GM23338 (cell line): ENCODE measurements at regions not wholly inside any gene's neighbourhood (a gene's known extent, or its start where the extent isn't known, plus 50 kb on each side); places are given as distances from the start of the nearest gene placed in this dataset.

Experiments used
- ATAC-seq: fragments of 200-7000 bp; cut with Tn5 transposase; 3 replicates; pipeline ENCODE4 v1.9.1; 2020
- DNase-seq: peaks from one replicate; pipeline ENCODE4 v3.0.0-alpha.2; 2015; ENCODE audit warnings: low spot score
- H2AFZ ChIP-seq: fragments of 200-600 bp; sonication (generic); 2 replicates; pipeline ENCODE4 v1.8.0; 2016; ENCODE audit warnings: antibody characterized with exemption, mild to moderate bottlenecking, moderate library complexity
- H3F3A ChIP-seq: fragments of 200-600 bp; sonication (generic); replicated peaks from 2 replicates; pipeline ENCODE4 v1.8.0; 2017; ENCODE audit warnings: antibody characterized with exemption, mixed run types, low read depth
- H3K27ac ChIP-seq: fragments of 200-600 bp; sonication (generic); 2 replicates; pipeline ENCODE4 v1.6.1; 2016; ENCODE audit warnings: low read depth
- H3K27me3 ChIP-seq: fragments of 200-600 bp; sonication (generic); 2 replicates; pipeline ENCODE4 v1.8.0; 2016; ENCODE audit warnings: mild to moderate bottlenecking, mixed run types, moderate library complexity; ENCODE audit not compliant: insufficient read depth
- H3K36me3 ChIP-seq: fragments of 200-600 bp; sonication (generic); 2 replicates; pipeline ENCODE4 v1.8.0; 2016; ENCODE audit warnings: mild to moderate bottlenecking; ENCODE audit not compliant: insufficient read depth
- H3K4me1 ChIP-seq: fragments of 200-600 bp; sonication (generic); 2 replicates; pipeline ENCODE4 v1.8.0; 2016; ENCODE audit warnings: mild to moderate bottlenecking, moderate library complexity; ENCODE audit not compliant: insufficient read depth
- H3K4me2 ChIP-seq: fragments of 200-600 bp; sonication (generic); 2 replicates; pipeline ENCODE4 v1.7.1; 2017; ENCODE audit warnings: mixed run types
- H3K4me3 ChIP-seq: fragments of 200-600 bp; sonication (generic); 2 replicates; pipeline ENCODE4 v1.6.1; 2016; ENCODE audit warnings: mixed run types
- H3K79me2 ChIP-seq: fragments of 200-600 bp; sonication (generic); replicated peaks from 2 replicates; pipeline ENCODE4 v1.8.0; 2017; ENCODE audit warnings: mild to moderate bottlenecking; ENCODE audit not compliant: insufficient read depth
- H3K9me2 ChIP-seq: fragments of 200-600 bp; sonication (generic); 2 replicates; pipeline ENCODE4 v1.8.0; 2017; ENCODE audit not compliant: insufficient read depth
- H4K20me1 ChIP-seq: fragments of 200-600 bp; sonication (generic); replicated peaks from 2 replicates; pipeline ENCODE4 v1.8.0; 2017; ENCODE audit warnings: mild to moderate bottlenecking; ENCODE audit not compliant: insufficient read depth
- H3K27ac Mint-ChIP-seq: 2 replicates; pipeline ENCODE4 v1.8.0; 2020; ENCODE audit warnings: inconsistent platforms, mild to moderate bottlenecking, moderate library complexity, mixed read lengths
- H3K27me3 Mint-ChIP-seq: 3 replicates; pipeline ENCODE4 v1.8.0; 2022; ENCODE audit warnings: low read depth, mild to moderate bottlenecking, moderate library complexity, mixed read lengths, inconsistent platforms; ENCODE audit not compliant: insufficient read depth, poor library complexity
- H3K36me3 Mint-ChIP-seq: 3 replicates; pipeline ENCODE4 v1.8.0; 2021; ENCODE audit warnings: low read depth, mild to moderate bottlenecking, inconsistent platforms, moderate library complexity, mixed read lengths
- H3K4me1 Mint-ChIP-seq: 3 replicates; pipeline ENCODE4 v1.8.0; 2020; ENCODE audit warnings: mild to moderate bottlenecking, inconsistent platforms, mixed read lengths
- H3K4me3 Mint-ChIP-seq: 3 replicates; pipeline ENCODE4 v1.8.0; 2021; ENCODE audit warnings: moderate library complexity, mild to moderate bottlenecking, inconsistent platforms, mixed read lengths
- H3K9me3 Mint-ChIP-seq: 3 replicates; pipeline ENCODE4 v1.8.0; 2020; ENCODE audit warnings: moderate library complexity, mild to moderate bottlenecking, inconsistent platforms, mixed read lengths
- CREB1 ChIP-seq: fragments of 250-450 bp; sonication (Bioruptor Pico); IDR thresholded peaks from 2 replicates; pipeline ENCODE4 v1.5.0; 2020; ENCODE audit warnings: low read depth, mild to moderate bottlenecking, moderate library complexity
- ETS1 ChIP-seq: IDR thresholded peaks from 2 replicates; pipeline ENCODE4 v1.6.1; 2016; ENCODE audit warnings: antibody characterized with exemption
- EZH2 ChIP-seq: fragments of 200-600 bp; sonication (generic); IDR thresholded peaks from one replicate; pipeline ENCODE4 v1.8.0; 2017; ENCODE audit warnings: antibody characterized with exemption, mild to moderate bottlenecking, low read depth; ENCODE audit not compliant: unreplicated experiment
- EZH2phosphoT487 ChIP-seq: fragments of 200-600 bp; sonication (generic); IDR thresholded peaks from one replicate; pipeline ENCODE4 v1.8.1; 2018; ENCODE audit warnings: antibody characterized with exemption; ENCODE audit not compliant: unreplicated experiment
- JUNB ChIP-seq: IDR thresholded peaks from one replicate; pipeline ENCODE4 v1.6.1; 2016; ENCODE audit warnings: antibody characterized with exemption; ENCODE audit not compliant: unreplicated experiment
- NANOG ChIP-seq: IDR thresholded peaks from 2 replicates; pipeline ENCODE4 v1.6.1; 2016; ENCODE audit warnings: antibody characterized with exemption, borderline replicate concordance
- POLR2AphosphoS5 ChIP-seq: IDR thresholded peaks from 2 replicates; pipeline ENCODE4 v1.6.1; 2016; ENCODE audit warnings: antibody characterized with exemption, low read depth
- REST ChIP-seq: IDR thresholded peaks from one replicate; pipeline ENCODE4 v1.6.1; 2018; ENCODE audit warnings: antibody characterized with exemption; ENCODE audit not compliant: unreplicated experiment
- STAT1 ChIP-seq: IDR thresholded peaks from one replicate; pipeline ENCODE4 v1.6.1; 2016; ENCODE audit warnings: antibody characterized with exemption; ENCODE audit not compliant: unreplicated experiment
- ZNF114 ChIP-seq: fragments of 250-450 bp; sonication (Bioruptor Pico); IDR thresholded peaks from 2 replicates; pipeline ENCODE4 v1.5.0; 2020; ENCODE audit warnings: mild to moderate bottlenecking, moderate library complexity
- ZNF331 ChIP-seq: fragments of 250-450 bp; sonication (Bioruptor Pico); IDR thresholded peaks from 2 replicates; pipeline ENCODE4 v1.5.0; 2020; ENCODE audit warnings: low read depth, mild to moderate bottlenecking, moderate library complexity
- TF ChIP-seq, protein P1 (sequence below): fragments of 250-450 bp; sonication (Bioruptor Pico); IDR thresholded peaks from 2 replicates; pipeline ENCODE4 v1.5.0; 2020; ENCODE audit warnings: mild to moderate bottlenecking, moderate library complexity
- TF ChIP-seq, protein P2 (sequence below), 2 experiments: fragments of 200-600 bp in 1 of 2; sonication (generic) in 1 of 2; conservative IDR thresholded peaks; 2 replicates each; pipeline versions ENCODE4 v1.5.1 to v1.6.1; 2016 to 2017; ENCODE audit warnings: antibody characterized with exemption in 2 of 2, low read depth in 2 of 2, mild to moderate bottlenecking in 2 of 2, moderate library complexity in 1 of 2

DNA sequence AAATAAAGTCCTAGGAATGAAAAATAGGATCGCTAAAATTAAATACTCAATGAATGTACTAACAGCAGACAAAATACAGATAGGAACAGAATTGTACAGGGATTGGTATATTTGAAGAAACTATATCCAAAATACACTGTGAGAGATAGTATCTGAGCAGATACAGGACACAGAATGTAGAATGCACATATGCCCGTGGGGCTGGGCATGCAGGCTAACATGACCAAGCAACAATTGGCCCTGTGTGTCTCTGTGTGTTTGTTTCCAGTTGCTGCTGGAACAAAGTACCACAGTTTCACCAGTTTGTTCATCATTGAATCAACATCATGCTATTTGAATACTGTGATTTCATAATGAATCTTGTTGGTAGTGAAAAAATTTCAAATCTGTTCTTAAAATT lies 127.6 kb downstream of the PMAIP1 start:
- H3K4me2 ChIP-seq = no peak overlapping the region
- H2AFZ ChIP-seq = no peak overlapping the region
- Mint-ChIP-seq H3K27me3 (no peaks in the 10 kb centered on the region), H3K9me3 (no peaks in the 10 kb centered on the region), H3K4me3 (no peak overlapping the region), H3K27ac (no peak overlapping the region), H3K4me1 (no peaks in the 10 kb centered on the region), H3K36me3 (no peaks in the 10 kb centered on the region)
- no peaks in the 10 kb centered on the region for H4K20me1 ChIP-seq
- no peak for ATAC-seq
- TF ChIP-seq CREB1 (CRISPR knock-in tag) = no peak
- TF ChIP-seq ZNF114 (CRISPR knock-in tag) = no peak
- no peak for TF ChIP-seq REST
- no peak for TF ChIP-seq EZH2phosphoT487
- TF ChIP-seq NANOG = no peak
- TF ChIP-seq ZNF331 (CRISPR knock-in tag) = no peak
- TF ChIP-seq EZH2 = no peak
- TF ChIP-seq STAT1 = no peak
- no peak for TF ChIP-seq ETS1
- TF ChIP-seq, protein P1, sequence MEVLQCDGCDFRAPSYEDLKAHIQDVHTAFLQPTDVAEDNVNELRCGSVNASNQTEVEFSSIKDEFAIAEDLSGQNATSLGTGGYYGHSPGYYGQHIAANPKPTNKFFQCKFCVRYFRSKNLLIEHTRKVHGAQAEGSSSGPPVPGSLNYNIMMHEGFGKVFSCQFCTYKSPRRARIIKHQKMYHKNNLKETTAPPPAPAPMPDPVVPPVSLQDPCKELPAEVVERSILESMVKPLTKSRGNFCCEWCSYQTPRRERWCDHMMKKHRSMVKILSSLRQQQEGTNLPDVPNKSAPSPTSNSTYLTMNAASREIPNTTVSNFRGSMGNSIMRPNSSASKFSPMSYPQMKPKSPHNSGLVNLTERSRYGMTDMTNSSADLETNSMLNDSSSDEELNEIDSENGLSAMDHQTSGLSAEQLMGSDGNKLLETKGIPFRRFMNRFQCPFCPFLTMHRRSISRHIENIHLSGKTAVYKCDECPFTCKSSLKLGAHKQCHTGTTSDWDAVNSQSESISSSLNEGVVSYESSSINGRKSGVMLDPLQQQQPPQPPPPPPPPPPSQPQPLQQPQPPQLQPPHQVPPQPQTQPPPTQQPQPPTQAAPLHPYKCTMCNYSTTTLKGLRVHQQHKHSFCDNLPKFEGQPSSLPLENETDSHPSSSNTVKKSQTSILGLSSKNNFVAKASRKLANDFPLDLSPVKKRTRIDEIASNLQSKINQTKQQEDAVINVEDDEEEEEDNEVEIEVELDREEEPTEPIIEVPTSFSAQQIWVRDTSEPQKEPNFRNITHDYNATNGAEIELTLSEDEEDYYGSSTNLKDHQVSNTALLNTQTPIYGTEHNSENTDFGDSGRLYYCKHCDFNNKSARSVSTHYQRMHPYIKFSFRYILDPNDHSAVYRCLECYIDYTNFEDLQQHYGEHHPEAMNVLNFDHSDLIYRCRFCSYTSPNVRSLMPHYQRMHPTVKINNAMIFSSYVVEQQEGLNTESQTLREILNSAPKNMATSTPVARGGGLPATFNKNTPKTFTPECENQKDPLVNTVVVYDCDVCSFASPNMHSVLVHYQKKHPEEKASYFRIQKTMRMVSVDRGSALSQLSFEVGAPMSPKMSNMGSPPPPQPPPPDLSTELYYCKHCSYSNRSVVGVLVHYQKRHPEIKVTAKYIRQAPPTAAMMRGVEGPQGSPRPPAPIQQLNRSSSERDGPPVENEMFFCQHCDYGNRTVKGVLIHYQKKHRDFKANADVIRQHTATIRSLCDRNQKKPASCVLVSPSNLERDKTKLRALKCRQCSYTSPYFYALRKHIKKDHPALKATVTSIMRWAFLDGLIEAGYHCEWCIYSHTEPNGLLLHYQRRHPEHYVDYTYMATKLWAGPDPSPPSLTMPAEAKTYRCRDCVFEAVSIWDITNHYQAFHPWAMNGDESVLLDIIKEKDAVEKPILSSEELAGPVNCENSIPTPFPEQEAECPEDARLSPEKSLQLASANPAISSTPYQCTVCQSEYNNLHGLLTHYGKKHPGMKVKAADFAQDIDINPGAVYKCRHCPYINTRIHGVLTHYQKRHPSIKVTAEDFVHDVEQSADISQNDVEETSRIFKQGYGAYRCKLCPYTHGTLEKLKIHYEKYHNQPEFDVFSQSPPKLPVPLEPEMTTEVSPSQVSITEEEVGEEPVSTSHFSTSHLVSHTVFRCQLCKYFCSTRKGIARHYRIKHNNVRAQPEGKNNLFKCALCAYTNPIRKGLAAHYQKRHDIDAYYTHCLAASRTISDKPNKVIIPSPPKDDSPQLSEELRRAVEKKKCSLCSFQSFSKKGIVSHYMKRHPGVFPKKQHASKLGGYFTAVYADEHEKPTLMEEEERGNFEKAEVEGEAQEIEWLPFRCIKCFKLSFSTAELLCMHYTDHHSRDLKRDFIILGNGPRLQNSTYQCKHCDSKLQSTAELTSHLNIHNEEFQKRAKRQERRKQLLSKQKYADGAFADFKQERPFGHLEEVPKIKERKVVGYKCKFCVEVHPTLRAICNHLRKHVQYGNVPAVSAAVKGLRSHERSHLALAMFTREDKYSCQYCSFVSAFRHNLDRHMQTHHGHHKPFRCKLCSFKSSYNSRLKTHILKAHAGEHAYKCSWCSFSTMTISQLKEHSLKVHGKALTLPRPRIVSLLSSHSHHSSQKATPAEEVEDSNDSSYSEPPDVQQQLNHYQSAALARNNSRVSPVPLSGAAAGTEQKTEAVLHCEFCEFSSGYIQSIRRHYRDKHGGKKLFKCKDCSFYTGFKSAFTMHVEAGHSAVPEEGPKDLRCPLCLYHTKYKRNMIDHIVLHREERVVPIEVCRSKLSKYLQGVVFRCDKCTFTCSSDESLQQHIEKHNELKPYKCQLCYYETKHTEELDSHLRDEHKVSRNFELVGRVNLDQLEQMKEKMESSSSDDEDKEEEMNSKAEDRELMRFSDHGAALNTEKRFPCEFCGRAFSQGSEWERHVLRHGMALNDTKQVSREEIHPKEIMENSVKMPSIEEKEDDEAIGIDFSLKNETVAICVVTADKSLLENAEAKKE (CRISPR knock-in tag) = no peak
- no peak for TF ChIP-seq JUNB
- TF ChIP-seq, protein P2, sequence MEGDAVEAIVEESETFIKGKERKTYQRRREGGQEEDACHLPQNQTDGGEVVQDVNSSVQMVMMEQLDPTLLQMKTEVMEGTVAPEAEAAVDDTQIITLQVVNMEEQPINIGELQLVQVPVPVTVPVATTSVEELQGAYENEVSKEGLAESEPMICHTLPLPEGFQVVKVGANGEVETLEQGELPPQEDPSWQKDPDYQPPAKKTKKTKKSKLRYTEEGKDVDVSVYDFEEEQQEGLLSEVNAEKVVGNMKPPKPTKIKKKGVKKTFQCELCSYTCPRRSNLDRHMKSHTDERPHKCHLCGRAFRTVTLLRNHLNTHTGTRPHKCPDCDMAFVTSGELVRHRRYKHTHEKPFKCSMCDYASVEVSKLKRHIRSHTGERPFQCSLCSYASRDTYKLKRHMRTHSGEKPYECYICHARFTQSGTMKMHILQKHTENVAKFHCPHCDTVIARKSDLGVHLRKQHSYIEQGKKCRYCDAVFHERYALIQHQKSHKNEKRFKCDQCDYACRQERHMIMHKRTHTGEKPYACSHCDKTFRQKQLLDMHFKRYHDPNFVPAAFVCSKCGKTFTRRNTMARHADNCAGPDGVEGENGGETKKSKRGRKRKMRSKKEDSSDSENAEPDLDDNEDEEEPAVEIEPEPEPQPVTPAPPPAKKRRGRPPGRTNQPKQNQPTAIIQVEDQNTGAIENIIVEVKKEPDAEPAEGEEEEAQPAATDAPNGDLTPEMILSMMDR (conservative IDR thresholded peaks at IDR 0.05; ENCODE audit: low read depth in 2 of 2) = no peak
- no peak for TF ChIP-seq POLR2AphosphoS5
- no peaks in the 10 kb centered on the region for H3K36me3 ChIP-seq
- H3F3A ChIP-seq = no peaks in the 10 kb centered on the region
- no peaks in the 10 kb centered on the region for H3K27me3 ChIP-seq
- no peaks in the 10 kb centered on the region for H3K4me1 ChIP-seq
- no peak overlapping the region for H3K27ac ChIP-seq
- H3K4me3 ChIP-seq = no peak overlapping the region
- H3K9me2 ChIP-seq = no peaks in the 10 kb centered on the region
- no peaks in the 10 kb centered on the region for H3K79me2 ChIP-seq
- DNase-seq = no peak
